Tibial nerve (tissue), 4 donors: ENCODE measurements at regions not wholly inside any gene's neighbourhood (a gene's known extent, or its start where the extent isn't known, plus 50 kb on each side); places are given as distances from the start of the nearest gene placed in this dataset.

Experiments used
- EP300 ChIP-seq, 2 donors: sonication (generic); formaldehyde crosslinking; IDR thresholded peaks; one replicate each; pipeline ENCODE4 v1.6.1; 2017; ENCODE audit warnings: antibody characterized with exemption in 2 of 2, mild to moderate bottlenecking in 1 of 2
- POLR2A ChIP-seq, 2 donors: fragments of 450-650 bp; IDR thresholded peaks; one replicate each; pipeline ENCODE4 v1.6.1; 2017; ENCODE audit warnings: antibody characterized with exemption in 2 of 2, mild to moderate bottlenecking in 2 of 2, moderate library complexity in 2 of 2
- TF ChIP-seq, protein P1 (sequence below), 5 experiments: fragments of 200-600 bp in 3 of 5; fragments of 450-650 bp in 2 of 5; sonication (generic) in 3 of 5; IDR thresholded peaks; one replicate each; pipeline ENCODE4 v1.5.1; 2016 to 2019; ENCODE audit warnings: antibody characterized with exemption in 5 of 5, mild to moderate bottlenecking in 3 of 5, moderate library complexity in 2 of 5

- TF ChIP-seq, protein P1, sequence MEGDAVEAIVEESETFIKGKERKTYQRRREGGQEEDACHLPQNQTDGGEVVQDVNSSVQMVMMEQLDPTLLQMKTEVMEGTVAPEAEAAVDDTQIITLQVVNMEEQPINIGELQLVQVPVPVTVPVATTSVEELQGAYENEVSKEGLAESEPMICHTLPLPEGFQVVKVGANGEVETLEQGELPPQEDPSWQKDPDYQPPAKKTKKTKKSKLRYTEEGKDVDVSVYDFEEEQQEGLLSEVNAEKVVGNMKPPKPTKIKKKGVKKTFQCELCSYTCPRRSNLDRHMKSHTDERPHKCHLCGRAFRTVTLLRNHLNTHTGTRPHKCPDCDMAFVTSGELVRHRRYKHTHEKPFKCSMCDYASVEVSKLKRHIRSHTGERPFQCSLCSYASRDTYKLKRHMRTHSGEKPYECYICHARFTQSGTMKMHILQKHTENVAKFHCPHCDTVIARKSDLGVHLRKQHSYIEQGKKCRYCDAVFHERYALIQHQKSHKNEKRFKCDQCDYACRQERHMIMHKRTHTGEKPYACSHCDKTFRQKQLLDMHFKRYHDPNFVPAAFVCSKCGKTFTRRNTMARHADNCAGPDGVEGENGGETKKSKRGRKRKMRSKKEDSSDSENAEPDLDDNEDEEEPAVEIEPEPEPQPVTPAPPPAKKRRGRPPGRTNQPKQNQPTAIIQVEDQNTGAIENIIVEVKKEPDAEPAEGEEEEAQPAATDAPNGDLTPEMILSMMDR (IDR thresholded peaks at IDR 0.05): no peak
- TF ChIP-seq POLR2A (IDR thresholded peaks at IDR 0.05) (no peak), EP300 (IDR thresholded peaks at IDR 0.05) (no peak)
Observed at GRCh38 chr17:70969521-70970034, 800.2 kb downstream of the KCNJ2 start.
